Body of pancreas (tissue), 4 donors: ENCODE measurements at regions not wholly inside any gene's neighbourhood (a gene's known extent, or its start where the extent isn't known, plus 50 kb on each side); places are given as distances from the start of the nearest gene placed in this dataset.

ENCODE experiments used
- ATAC-seq: fragments of 150-250 bp; one replicate; pipeline ENCODE4 v1.9.1; 2016
- DNase-seq, 4 donors: peaks; one replicate each; pipeline ENCODE4 v3.0.0-alpha.2; 2019
- H3K27ac ChIP-seq, 4 donors: fragments of 200-600 bp; sonication (generic); 1 replicate in 3 of 4; 2 replicates in 1 of 4; pipeline versions ENCODE4 v1.5.1 to v1.6.1; 2016 to 2019; ENCODE audit warnings: mild to moderate bottlenecking in 1 of 4, mixed read lengths in 1 of 4, moderate library complexity in 1 of 4
- H3K27me3 ChIP-seq, 2 donors: fragments of 200-600 bp; sonication (generic); one replicate each; pipeline ENCODE4 v1.6.0; 2016; ENCODE audit warnings: mild to moderate bottlenecking in 1 of 2
- H3K36me3 ChIP-seq, 2 donors: fragments of 200-600 bp; sonication (generic); replicated peaks in 1 of 2; 2 replicates each; pipeline ENCODE4 v1.5.1; 2016; ENCODE audit warnings: low read depth in 2 of 2; ENCODE audit not compliant: insufficient read depth in 1 of 2
- H3K4me1 ChIP-seq: fragments of 200-600 bp; sonication (generic); one replicate; pipeline ENCODE4 v1.6.0; 2016
- H3K4me3 ChIP-seq, 2 donors: fragments of 200-600 bp; sonication (generic); 1 replicate in 1 of 2; 2 replicates in 1 of 2; pipeline ENCODE4 v1.5.1; 2016 to 2019
- H3K9me3 ChIP-seq, 3 donors: fragments of 200-600 bp; sonication (generic); 1 replicate in 2 of 3; 2 replicates in 1 of 3; pipeline ENCODE4 v1.5.1; 2016
- POLR2A ChIP-seq, 3 donors: fragments of 450-650 bp; IDR thresholded peaks; one replicate each; pipeline ENCODE4 v1.6.1; 2016; ENCODE audit warnings: antibody characterized with exemption in 3 of 3, mild to moderate bottlenecking in 2 of 3
- WGBS, 2 donors: methylation state at CpG; one replicate each; pipeline ENCODE4 v1.1.5; 2017; 5-methylcytosine and 5-hydroxymethylcytosine counted together
- intact Hi-C: fragments of 100-400 bp; cut with DNase I; formaldehyde crosslinking; loops from one replicate; pipeline ENCODE4 v1.15.1; 2023
- TF ChIP-seq, protein P1 (sequence below), 7 experiments: fragments of 450-650 bp in 4 of 7; fragments of 200-600 bp in 3 of 7; sonication (generic) in 3 of 7; IDR thresholded peaks; one replicate each; pipeline ENCODE4 v1.5.1; 2016 to 2019; ENCODE audit warnings: antibody characterized with exemption in 7 of 7

DNA sequence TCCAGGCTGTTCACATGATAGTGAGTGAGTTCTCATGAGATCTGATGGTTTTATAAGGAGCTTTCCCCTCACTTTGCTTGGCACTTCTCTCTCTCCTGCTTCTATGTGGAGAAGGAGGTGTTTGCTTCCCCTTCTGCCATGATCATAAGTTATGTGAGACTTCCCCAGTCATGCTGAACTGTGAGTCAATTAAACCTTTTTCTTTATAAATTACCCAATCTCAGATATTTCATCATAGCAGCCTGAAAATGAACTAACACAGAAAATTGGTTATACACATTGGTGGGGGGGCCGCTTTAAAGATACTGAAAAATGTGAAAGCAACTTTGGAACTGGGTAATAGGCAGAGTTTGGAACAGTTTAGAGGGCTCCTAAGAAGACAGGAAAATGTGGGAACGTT is 741.1 kb upstream of the LUZP2 start:
- no peaks in the 10 kb centered on the region for H3K4me1 ChIP-seq
- H3K9me3 ChIP-seq, result no peaks in the 10 kb centered on the region
- 73% methylated on average over 2 of the region's 2 CpGs for WGBS, 2 donors
- no peak for ATAC-seq
- no peaks in the 10 kb centered on the region for H3K27me3 ChIP-seq
- no peak overlapping the region for H3K27ac ChIP-seq
- intact Hi-C loops, result no loop called here
- no peak overlapping the region for H3K4me3 ChIP-seq
- no peaks in the 10 kb centered on the region for H3K36me3 ChIP-seq
- no peak for TF ChIP-seq POLR2A (IDR thresholded peaks at IDR 0.05)
- TF ChIP-seq, protein P1, sequence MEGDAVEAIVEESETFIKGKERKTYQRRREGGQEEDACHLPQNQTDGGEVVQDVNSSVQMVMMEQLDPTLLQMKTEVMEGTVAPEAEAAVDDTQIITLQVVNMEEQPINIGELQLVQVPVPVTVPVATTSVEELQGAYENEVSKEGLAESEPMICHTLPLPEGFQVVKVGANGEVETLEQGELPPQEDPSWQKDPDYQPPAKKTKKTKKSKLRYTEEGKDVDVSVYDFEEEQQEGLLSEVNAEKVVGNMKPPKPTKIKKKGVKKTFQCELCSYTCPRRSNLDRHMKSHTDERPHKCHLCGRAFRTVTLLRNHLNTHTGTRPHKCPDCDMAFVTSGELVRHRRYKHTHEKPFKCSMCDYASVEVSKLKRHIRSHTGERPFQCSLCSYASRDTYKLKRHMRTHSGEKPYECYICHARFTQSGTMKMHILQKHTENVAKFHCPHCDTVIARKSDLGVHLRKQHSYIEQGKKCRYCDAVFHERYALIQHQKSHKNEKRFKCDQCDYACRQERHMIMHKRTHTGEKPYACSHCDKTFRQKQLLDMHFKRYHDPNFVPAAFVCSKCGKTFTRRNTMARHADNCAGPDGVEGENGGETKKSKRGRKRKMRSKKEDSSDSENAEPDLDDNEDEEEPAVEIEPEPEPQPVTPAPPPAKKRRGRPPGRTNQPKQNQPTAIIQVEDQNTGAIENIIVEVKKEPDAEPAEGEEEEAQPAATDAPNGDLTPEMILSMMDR (IDR thresholded peaks at IDR 0.05), result no peak
- DNase-seq, result no peak

DNA sequence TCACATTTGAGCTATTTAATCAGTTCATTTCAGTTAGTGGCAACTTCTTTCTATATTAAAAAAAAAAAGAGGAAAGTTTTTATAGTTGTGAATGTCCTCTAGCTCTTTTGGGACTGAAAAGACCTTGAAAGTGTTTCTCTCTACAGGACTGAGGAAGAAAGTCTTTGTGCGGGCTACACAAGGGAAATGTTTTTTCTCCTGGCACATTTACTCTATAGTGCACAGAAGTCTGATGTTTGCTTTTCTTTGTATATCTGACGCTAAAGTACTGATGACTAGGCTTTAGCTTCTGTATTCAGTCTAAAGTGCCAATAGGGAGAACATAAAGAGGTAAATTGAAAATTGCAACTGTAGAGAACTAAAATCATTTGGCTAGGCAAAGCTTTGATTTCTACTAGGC is 737.4 kb upstream of the LUZP2 start:
- DNase-seq, result no peak
- Histone ChIP-seq H3K4me1 (no peaks in the 10 kb centered on the region), H3K9me3 (no peaks in the 10 kb centered on the region), H3K27ac (no peak overlapping the region), H3K4me3 (no peak overlapping the region), H3K36me3 (no peaks in the 10 kb centered on the region), H3K27me3 (no peaks in the 10 kb centered on the region)
- intact Hi-C loops, result no loop called here
- WGBS, 2 donors, result 25 to 27% methylated on average over 2 of the region's 2 CpGs
- TF ChIP-seq POLR2A (IDR thresholded peaks at IDR 0.05), result no peak
- TF ChIP-seq, protein P1 (IDR thresholded peaks at IDR 0.05), result no peak
- no peak for ATAC-seq

DNA sequence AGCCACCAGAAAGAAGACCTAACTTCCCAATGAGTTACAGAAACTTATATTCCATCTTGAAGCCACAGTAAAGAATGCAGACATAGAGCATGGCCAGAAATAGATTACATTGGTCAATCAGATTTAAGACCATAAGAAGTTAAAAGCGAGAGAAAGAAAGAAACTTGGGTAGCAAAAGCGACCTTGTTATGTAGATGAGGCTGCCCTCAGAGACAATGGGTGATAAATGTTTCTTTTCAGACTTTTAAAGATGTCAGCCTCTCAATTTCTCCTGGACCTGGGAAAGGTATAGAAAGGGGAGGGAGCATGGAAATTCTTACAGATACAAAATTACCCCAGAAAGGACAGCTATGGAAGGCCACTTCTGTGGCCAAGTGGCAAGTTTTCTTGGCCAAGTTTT is 732.6 kb upstream of the LUZP2 start:
- no peak for DNase-seq
- H3K9me3 ChIP-seq, result no peaks in the 10 kb centered on the region
- H3K36me3 ChIP-seq, result no peaks in the 10 kb centered on the region
- WGBS, 2 donors, result 81% methylated on average over 2 of the region's 2 CpGs
- H3K27ac ChIP-seq, result no peak overlapping the region
- H3K4me1 ChIP-seq, result no peaks in the 10 kb centered on the region
- intact Hi-C loops, result no loop called here
- ATAC-seq, result no peak
- H3K27me3 ChIP-seq, result no peaks in the 10 kb centered on the region
- no peak for TF ChIP-seq POLR2A (IDR thresholded peaks at IDR 0.05)
- TF ChIP-seq, protein P1 (IDR thresholded peaks at IDR 0.05), result no peak
- H3K4me3 ChIP-seq, result no peak overlapping the region

DNA sequence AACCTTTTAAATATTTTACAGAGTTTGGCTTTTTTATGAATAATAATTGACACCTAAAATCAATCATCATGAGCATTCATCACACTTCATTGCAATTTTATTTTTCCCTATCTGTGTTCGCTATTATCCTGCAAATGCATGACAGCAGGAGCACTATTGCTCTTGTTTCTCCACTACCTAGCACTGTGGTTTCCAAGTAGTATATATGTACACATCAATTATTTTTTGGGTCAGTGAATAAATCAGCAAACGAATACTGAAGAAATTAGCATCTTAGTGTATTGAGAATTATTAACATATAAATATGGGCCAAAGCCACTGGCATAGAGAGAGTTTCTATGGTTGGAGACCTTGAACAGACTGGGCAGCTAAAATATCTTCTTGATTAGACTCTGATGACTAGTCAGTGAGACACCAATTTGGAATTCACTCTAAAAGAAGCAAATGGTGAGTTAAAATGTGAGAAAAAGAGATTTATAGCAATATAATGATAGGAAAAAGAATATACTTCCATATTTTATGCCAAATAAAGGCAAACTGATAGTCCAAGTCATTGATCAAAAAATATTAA is 731.1 kb upstream of the LUZP2 start:
- intact Hi-C loops, result no loop called here
- no peaks in the 10 kb centered on the region for H3K27me3 ChIP-seq
- TF ChIP-seq, protein P1 (IDR thresholded peaks at IDR 0.05), result no peak
- TF ChIP-seq POLR2A (IDR thresholded peaks at IDR 0.05), result no peak
- ATAC-seq (no peak), DNase-seq (no peak)
- no peaks in the 10 kb centered on the region for H3K36me3 ChIP-seq
- H3K9me3 ChIP-seq, result no peaks in the 10 kb centered on the region
- H3K4me3 ChIP-seq, result no peak overlapping the region
- no peak overlapping the region for H3K27ac ChIP-seq
- 50 to 77% methylated on average over 2 of the region's 2 CpGs for WGBS, 2 donors
- no peaks in the 10 kb centered on the region for H3K4me1 ChIP-seq

DNA sequence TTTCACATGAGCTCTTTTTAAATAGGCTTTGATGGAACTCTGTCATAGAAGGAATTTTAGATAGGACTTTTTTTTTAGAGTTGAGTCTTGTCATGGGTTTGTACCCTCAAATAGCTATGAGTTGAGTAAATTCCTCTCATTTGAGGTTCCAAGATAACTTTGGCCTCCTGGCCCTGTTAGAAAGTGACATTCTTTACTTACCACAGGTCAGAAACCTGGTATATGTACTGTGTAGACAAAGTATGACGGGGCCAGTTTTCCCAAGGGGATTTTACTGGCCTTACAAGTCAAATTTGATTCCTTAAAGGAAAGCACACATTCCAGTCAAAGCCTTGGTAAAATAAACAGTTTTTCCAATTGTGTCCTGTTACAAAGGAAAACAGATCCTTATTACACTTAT is 729.3 kb upstream of the LUZP2 start:
- intact Hi-C loops, result no loop called here
- H3K4me3 ChIP-seq, result no peak overlapping the region
- H3K27me3 ChIP-seq, result no peaks in the 10 kb centered on the region
- DNase-seq (no peak), ATAC-seq (no peak)
- no peaks in the 10 kb centered on the region for H3K4me1 ChIP-seq
- no peaks in the 10 kb centered on the region for H3K9me3 ChIP-seq
- no peak overlapping the region for H3K27ac ChIP-seq
- no peaks in the 10 kb centered on the region for H3K36me3 ChIP-seq
- TF ChIP-seq, protein P1 (IDR thresholded peaks at IDR 0.05), result no peak
- no peak for TF ChIP-seq POLR2A (IDR thresholded peaks at IDR 0.05)
- 43 to 50% methylated on average over 1 of the region's 1 CpG for WGBS, 2 donors
